DLD1 (cell line): ENCODE measurements at regions not wholly inside any gene's neighbourhood (a gene's known extent, or its start where the extent isn't known, plus 50 kb on each side); places are given as distances from the start of the nearest gene placed in this dataset.

Experiments
- in situ Hi-C: cut with HindIII; loops from 2 replicates; pipeline ENCODE4 v1.10.0; 2017; ENCODE audit warnings: low sequenced_read_pairs

GRCh38 chr2:41705634-41706033 is 342.2 kb upstream of the PKDCC start:
- in situ Hi-C loops = no loop called here

GRCh38 chr2:41706286-41706685 is 341.5 kb upstream of the PKDCC start:
- in situ Hi-C loops = no loop called here

- in situ Hi-C loops = no loop called here
These were observed 339.9 kb upstream of the PKDCC start for GRCh38 chr2:41707790-41708451.

GRCh38 chr2:41709702-41710599 is 337.9 kb upstream of the PKDCC start:
- in situ Hi-C loops = no loop called here

DNA sequence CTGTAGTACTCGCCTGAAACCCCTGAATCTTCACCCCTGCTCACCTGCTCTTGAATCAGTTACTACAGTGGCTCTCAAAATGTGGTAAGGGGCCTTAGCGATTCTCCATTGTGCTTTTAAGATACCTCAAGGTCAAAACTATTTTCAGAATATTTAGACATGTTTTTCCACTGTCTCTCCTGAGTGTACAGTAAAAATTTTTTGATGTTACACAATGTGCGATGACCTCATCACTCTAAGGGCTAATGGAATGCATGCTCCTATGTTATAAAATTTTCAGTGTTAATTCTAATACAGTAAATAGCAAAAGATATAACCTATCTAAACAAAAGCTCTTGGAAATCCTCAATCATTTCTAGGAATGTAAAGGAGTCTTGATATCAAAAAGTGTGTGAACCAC is 336.9 kb upstream of the PKDCC start:
- in situ Hi-C loops = no loop called here

DNA sequence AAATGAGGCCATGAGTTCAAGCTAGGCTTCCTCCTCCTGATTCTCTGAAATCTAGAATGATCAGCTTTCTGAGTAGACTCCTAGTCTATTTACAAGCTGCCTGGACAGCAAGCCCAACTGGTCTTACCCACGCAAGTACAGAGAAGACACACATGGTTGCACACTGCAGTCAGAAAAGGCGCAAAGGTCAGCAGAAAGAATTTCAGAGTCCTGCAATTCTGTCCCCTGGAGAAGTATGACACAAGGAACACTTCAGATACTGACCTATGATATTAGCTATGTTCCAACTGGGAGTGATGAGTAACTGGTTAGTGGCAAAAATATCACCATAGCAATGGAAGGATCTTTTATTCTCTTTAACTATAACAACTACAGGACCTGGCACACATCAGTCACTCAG is 336.1 kb upstream of the PKDCC start:
- in situ Hi-C loops = no loop called here

GRCh38 chr2:41716497-41716896 is 331.3 kb upstream of the PKDCC start:
- in situ Hi-C loops = no loop called here

DNA sequence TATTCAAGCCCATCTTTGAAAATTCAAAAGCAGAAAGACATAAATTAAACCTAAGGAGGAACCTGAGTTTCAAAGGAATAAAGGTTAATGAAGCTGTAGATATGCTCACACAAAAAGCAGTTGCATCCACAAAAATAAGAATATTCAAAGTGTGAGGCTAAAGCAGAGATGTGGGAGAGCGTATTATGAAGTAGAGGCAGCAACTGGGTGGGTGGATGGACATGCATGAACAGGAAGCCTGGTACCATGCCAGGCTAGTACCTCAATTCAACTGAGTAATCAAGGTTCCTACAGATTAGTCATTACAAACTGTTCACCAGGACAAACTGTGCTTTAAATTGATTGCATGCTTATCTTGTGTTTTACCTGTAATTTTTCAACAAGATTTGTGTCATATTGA is 330.0 kb upstream of the PKDCC start:
- in situ Hi-C loops = no loop called here

DNA sequence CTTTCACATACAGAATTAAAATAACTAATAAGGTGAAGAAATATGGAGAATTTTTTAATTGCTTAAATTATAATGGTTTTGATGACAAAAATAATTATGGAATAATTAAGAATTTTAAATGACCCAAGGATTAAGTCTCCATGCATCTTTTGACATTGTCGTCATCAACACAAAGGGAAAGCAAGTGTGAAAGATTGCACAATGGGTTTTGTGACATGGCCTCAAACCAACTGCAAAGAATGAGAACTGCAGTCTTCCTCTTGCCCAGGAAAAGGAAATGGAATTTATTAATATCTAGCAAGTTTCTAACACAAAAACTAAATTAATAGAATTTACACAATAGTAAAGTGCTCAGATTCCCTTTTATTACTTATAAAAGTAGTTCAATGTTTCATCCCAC is 329.1 kb upstream of the PKDCC start:
- in situ Hi-C loops = no loop called here

- in situ Hi-C loops = no loop called here
These were observed 328.1 kb upstream of the PKDCC start for GRCh38 chr2:41719756-41720155.

- in situ Hi-C loops = no loop called here
These were observed 327.2 kb upstream of the PKDCC start for GRCh38 chr2:41720331-41721251.

GRCh38 chr2:41722668-41723369 is 325.0 kb upstream of the PKDCC start:
- in situ Hi-C loops = no loop called here

DNA sequence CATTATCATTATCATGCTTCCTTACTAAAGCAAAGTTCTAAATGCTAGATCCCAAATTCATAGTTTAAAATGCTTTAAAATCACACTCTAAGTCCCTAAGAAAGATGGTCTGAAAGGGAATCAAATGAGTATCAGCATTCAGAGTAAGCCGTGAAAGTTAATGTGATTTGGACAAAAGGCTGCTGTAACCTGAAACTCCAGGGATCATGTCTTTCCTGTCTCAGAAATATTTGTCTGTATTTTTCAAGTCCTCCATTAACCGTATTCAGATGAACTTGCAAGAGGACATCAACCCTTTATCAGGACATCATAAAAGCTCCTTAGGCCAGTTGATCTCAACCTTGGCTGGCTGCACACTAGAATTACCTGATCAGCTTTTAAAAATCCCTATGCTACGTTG is 324.3 kb upstream of the PKDCC start:
- in situ Hi-C loops = no loop called here

DNA sequence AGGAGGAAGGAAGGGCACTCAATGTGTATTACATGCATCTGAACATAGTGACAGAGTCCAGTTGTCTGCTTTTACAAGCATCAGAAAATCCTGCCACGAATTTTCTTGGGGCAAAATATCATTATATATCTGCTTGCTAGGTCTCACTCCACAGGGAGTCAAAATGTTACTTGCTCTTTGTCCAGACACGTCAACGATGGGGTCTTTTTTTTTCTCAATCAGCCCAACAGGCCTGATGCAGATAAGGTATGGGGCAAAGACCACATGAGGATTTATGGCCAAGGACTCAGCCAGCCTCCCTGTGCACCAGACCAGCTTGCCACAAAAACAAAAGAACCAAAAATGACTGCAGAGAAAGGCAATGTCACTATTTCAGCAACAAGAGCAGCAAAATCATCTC is 323.4 kb upstream of the PKDCC start:
- in situ Hi-C loops = no loop called here

- in situ Hi-C loops = no loop called here
These were observed 321.9 kb upstream of the PKDCC start for GRCh38 chr2:41725901-41726300.

- in situ Hi-C loops = no loop called here
These were observed 321.5 kb upstream of the PKDCC start for GRCh38 chr2:41726364-41726763.

DNA sequence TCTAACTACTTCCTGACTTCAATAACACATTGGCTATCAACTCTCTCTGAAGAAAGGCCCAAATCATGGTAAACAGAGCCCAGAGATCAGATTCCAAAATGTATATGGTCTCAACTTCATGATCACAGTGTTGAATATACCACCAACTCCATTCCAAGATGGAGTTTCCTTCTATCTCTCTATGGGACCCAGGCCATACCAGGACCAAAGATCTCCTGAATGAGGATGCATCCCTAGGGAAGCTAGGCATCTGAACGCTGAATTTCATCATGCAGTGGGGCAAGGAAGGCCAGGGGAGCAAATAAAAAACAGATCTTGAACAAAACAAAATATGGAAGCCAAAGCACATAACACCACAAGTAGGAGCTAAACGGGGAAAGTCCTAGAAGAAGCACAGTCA is 320.7 kb upstream of the PKDCC start:
- in situ Hi-C loops = no loop called here

- in situ Hi-C loops = no loop called here
These were observed 320.1 kb upstream of the PKDCC start for GRCh38 chr2:41727711-41728110.

DNA sequence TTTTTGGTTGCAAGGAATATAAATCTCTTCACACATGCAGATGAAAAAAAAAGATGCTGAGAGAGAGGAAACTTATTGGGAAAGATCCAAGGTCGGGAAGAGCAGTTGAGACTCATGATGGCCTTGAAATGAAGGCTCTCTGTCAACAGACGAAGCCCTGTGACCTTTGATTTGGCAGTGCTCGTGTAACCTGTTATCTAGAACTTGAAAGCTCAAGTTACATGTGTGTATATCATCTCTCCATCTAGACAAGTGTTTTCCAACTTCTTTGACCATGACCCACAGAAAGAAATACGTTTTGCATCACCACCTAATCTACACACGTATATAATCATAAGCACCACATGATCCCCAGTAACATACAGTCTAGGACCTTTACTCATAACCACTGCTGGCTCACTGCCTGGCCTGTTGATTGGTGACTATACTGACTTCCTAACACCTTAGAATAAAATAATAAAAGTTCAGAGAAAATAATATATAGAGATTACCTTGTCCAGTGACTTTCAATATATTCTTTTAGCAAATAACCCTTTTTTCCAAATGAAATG is 319.0 kb upstream of the PKDCC start:
- in situ Hi-C loops = no loop called here

GRCh38 chr2:41729800-41730364 is 317.9 kb upstream of the PKDCC start:
- in situ Hi-C loops = no loop called here
